ENCODE measurements at regions not wholly inside any gene's neighbourhood (a gene's known extent, or its start where the extent isn't known, plus 50 kb on each side); places are given as distances from the start of the nearest gene placed in this dataset.

GRCh38 chr14:42214981-42215491, 608.4 kb downstream of the LRFN5 start:
- peaks cover 0 to 11% of the 10 kb centered on the region in 2 donors for H3K4me1 ChIP-seq (ENCODE audit: control insufficient read depth in 1 of 2, low read depth in 2 of 2)
- ATAC-seq (ENCODE audit: insufficient number of reproducible peaks, low FRiP score, low read depth) (no peak), DNase-seq (ENCODE audit: low spot score) (no peak)
- H3K27ac ChIP-seq = no peak overlapping the region
- H3K36me3 ChIP-seq = no peaks in the 10 kb centered on the region
- no peaks in the 10 kb centered on the region for H3K9me3 ChIP-seq
- H3K4me3 ChIP-seq = no peak overlapping the region
- TF ChIP-seq CTCF (IDR thresholded peaks at IDR 0.05) = no peak
- H3K27me3 ChIP-seq (replicated peaks; ENCODE audit: insufficient read depth) = no peaks in the 10 kb centered on the region

DNA sequence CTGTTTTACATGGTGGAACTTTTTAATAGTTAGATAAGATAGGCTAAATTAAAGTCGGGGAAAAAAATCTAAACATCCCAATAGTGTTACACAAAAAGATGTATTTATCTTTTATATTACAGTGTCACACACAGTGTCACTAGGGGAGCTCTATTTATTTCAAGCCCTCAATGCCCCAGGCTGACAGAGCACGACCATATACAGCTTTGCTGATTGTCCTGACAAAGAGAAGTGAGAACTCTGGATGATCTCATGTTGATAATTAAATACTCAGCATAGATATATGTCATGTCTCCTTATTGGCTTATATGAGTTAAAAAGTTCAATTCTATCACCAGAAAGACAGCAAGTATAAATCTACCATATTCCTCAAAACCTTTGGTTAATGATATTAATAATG, 594.3 kb downstream of the LRFN5 start:
- Histone ChIP-seq H3K4me1 (ENCODE audit: control insufficient read depth in 1 of 2, low read depth in 2 of 2) (no peaks in the 10 kb centered on the region), H3K4me3 (no peak overlapping the region), H3K27ac (no peak overlapping the region), H3K9me3 (no peaks in the 10 kb centered on the region), H3K27me3 (replicated peaks; ENCODE audit: insufficient read depth) (no peaks in the 10 kb centered on the region), H3K36me3 (no peaks in the 10 kb centered on the region)
- DNase-seq (ENCODE audit: low spot score) (no peak), ATAC-seq (ENCODE audit: insufficient number of reproducible peaks, low FRiP score, low read depth) (no peak)
- TF ChIP-seq CTCF (IDR thresholded peaks at IDR 0.05) = no peak

GRCh38 chr14:42198010-42198409, 591.3 kb downstream of the LRFN5 start:
- H3K36me3 ChIP-seq = no peaks in the 10 kb centered on the region
- H3K9me3 ChIP-seq = no peaks in the 10 kb centered on the region
- ATAC-seq (ENCODE audit: insufficient number of reproducible peaks, low FRiP score, low read depth) = no peak
- no peaks in the 10 kb centered on the region for H3K27me3 ChIP-seq (replicated peaks; ENCODE audit: insufficient read depth)
- no peak overlapping the region for H3K4me3 ChIP-seq
- H3K27ac ChIP-seq = no peak overlapping the region
- no peak for TF ChIP-seq CTCF (IDR thresholded peaks at IDR 0.05)
- no peaks in the 10 kb centered on the region for H3K4me1 ChIP-seq (ENCODE audit: control insufficient read depth in 1 of 2, low read depth in 2 of 2)
- no peak for DNase-seq (ENCODE audit: low spot score)

DNA sequence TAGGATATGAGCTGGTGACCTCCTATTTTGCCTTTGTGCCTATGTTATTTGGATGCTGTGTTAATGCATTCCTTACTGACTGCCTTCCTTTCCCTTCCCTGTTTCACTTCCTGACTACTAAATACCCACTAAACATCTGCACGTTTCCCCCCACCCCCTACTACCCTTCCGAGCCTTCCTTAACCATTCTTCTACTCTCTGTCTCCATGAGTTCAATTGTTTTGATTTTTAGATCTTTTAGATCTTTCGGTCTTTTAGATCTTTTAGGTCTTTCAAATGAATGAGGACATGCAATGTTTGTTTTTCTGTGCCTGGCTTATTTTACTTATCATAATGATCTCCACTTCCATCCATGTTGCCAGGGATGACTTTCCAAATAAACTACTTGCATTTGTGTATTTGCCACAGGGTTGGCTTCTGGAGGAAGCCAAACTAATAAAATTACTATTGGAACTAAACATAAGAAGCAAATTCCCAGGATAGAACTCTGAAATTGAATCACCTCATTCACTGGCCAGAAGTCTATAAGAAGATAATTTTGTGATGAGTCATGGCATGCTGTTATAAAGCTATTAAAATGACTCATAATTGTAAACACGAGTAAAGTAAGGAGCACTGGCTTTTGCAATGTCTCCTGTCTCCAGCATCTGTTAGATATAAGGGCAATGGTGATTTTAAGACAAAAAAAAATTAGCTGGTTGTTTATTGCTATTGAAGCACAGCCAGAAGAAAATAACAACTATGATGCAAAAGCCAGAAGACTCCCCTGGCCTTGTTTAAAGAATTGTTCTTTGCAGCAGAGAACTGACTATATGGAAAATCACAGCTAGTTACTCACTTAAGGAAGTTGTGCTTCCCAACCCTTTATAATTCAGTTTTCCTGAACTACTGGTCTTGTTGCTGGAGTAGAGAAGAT, 586.3 kb downstream of the LRFN5 start:
- Histone ChIP-seq H3K4me1 (ENCODE audit: control insufficient read depth in 1 of 2, low read depth in 2 of 2) (no peaks in the 10 kb centered on the region), H3K9me3 (no peaks in the 10 kb centered on the region), H3K27ac (no peak overlapping the region), H3K27me3 (replicated peaks; ENCODE audit: insufficient read depth) (no peaks in the 10 kb centered on the region), H3K36me3 (no peaks in the 10 kb centered on the region), H3K4me3 (no peak overlapping the region)
- TF ChIP-seq CTCF (IDR thresholded peaks at IDR 0.05) = no peak
- DNase-seq (ENCODE audit: low spot score) = no peak
- ATAC-seq (ENCODE audit: insufficient number of reproducible peaks, low FRiP score, low read depth) = no peak

GRCh38 chr14:42190744-42191143, 584.1 kb downstream of the LRFN5 start:
- DNase-seq (ENCODE audit: low spot score) (no peak), ATAC-seq (ENCODE audit: insufficient number of reproducible peaks, low FRiP score, low read depth) (no peak)
- Histone ChIP-seq H3K27me3 (replicated peaks; ENCODE audit: insufficient read depth) (no peaks in the 10 kb centered on the region), H3K4me3 (no peak overlapping the region), H3K4me1 (ENCODE audit: control insufficient read depth in 1 of 2, low read depth in 2 of 2) (no peaks in the 10 kb centered on the region), H3K36me3 (no peaks in the 10 kb centered on the region), H3K27ac (no peak overlapping the region), H3K9me3 (no peaks in the 10 kb centered on the region)
- TF ChIP-seq CTCF (IDR thresholded peaks at IDR 0.05) = no peak

Data from thoracic aorta (tissue), 2 donors.